ENCODE measurements at regions not wholly inside any gene's neighbourhood (a gene's known extent, or its start where the extent isn't known, plus 50 kb on each side); places are given as distances from the start of the nearest gene placed in this dataset.

DNA sequence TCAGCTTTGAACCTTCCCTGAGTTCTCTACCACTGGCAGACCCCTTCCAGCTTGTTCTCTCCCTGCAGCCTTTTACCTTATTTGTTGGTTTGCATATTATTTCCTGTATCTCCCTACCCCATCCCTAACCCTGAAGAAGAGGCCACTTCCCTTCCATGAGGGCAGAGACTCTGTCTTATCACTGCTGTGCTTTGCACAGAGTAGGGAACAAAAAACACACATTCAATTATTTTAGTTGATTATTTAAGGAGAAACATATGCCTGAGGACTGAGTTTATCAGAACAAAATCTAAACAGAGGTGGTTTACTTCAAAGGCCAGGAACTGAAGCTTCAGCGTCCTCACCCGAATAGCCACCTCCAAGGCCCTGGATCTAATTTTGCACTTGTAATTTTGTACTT is 111.7 kb upstream of the RFLNA start (continued):
- no peak for TF ChIP-seq ZNF302 (CRISPR knock-in tag; IDR thresholded peaks at IDR 0.05)

DNA sequence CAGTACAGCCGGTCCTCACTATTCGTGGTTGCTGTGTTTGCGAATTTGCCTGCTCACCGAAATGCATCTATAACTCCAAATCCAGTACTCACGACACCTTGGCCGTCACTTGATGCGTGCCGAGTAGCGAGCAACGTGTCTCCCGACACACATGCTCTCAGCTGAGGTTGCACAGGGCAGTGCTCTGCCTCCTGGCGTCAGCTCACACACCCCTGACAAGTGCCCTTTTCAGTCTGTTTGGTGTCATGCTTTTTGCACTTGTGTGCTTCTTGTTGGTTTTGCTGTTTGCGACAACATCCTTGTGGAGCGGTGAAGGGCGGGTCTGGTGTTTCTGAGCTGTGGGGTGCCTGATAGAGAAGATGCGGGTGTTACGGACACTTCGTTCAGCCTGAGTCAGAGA is 110.4 kb upstream of the RFLNA start:
- no peak overlapping the region for H3K4me2 ChIP-seq
- WGBS (ENCODE audit: missing lambda C conversion rate): 85% methylated on average over 18 of the region's 18 CpGs
- POLR2A ChIA-PET: no interaction called here
- DNase-seq (ENCODE audit: low read depth in 1 of 2, low spot score in 1 of 2): no peak
- no peak; a peak in 1 of 6 replicates for ATAC-seq
- CTCF ChIA-PET: interaction anchor here (1.0 kb wide), 1 partner anchor 8 kb away, joined by 3 read pairs; no protein-coding TSS in a partner anchor
- H3K9me3 ChIP-seq: no peaks in the 10 kb centered on the region
- no peak overlapping the region for H3K27ac ChIP-seq
- H3K4me3 ChIP-seq: no peak overlapping the region
- TF ChIP-seq ESRRA (IDR thresholded peaks at IDR 0.05; ENCODE audit: borderline replicate concordance, low read length): no peak
- no peak for TF ChIP-seq NPAS2 (CRISPR knock-in tag; IDR thresholded peaks at IDR 0.05; ENCODE audit: borderline replicate concordance)
- TF ChIP-seq MAZ (IDR thresholded peaks at IDR 0.05; ENCODE audit: borderline replicate concordance, low read depth, low read length): no peak
- TF ChIP-seq CHD4 (IDR thresholded peaks at IDR 0.05; ENCODE audit: borderline replicate concordance): no peak
- TF ChIP-seq POLR2AphosphoS2 (conservative IDR thresholded peaks at IDR 0.05; ENCODE audit: low read length): no peak
- no peak for TF ChIP-seq FOSB (CRISPR knock-in tag; IDR thresholded peaks at IDR 0.05)
- no peak for TF ChIP-seq RCOR1 (IDR thresholded peaks at IDR 0.05; ENCODE audit: low read depth, low read length)
- peaks cover 6% of the 10 kb centered on the region; the same call in 1 of the 3 replicates for H3K4me1 ChIP-seq
- no peak for FAIRE-seq

DNA sequence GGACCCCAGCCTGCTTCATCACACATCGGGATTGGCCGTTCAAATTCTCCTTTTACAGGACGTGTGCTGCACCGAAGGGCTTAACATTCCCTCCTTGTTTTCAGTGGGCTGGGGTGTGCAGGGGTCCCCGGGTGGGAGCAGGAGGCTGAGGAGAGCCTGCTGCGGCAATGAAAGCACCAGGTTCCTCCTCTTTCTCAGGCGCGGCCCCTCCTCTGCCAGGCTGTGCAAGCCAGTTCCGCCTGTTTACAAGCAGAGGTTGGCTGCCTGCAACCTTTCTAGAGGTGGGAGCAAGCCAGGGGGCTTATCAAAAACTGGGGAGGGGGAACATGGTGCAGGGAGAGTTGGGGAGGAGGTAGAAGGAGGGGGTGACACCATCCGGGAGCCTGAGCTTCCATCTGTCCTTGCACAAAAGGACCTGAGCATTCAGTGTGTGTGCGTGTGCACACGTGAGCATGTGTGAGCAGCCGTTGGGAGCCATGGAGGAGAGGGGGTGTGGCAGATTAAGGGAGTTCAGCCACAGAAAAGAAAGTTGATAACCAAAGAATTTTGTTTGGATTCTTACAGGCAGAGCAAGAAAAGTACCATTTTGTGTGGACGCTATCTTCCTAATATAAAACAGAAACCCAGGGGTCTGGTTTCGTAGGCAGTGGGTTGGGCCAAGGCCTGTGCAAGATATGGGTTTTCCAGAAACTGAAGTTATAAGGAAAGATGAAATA is 108.8 kb upstream of the RFLNA start:
- Histone ChIP-seq H3K4me3 (no peak overlapping the region), H3K9me3 (no peaks in the 10 kb centered on the region), H3K4me1 (peaks cover 6% of the 10 kb centered on the region; the same call in 1 of the 3 replicates), H3K27ac (no peak overlapping the region), H3K4me2 (no peak overlapping the region)
- WGBS (ENCODE audit: missing lambda C conversion rate): 78% methylated on average over 15 of the region's 15 CpGs
- FAIRE-seq: no peak
- POLR2A ChIA-PET: no interaction called here
- TF ChIP-seq MAFK (IDR thresholded peaks at IDR 0.05; ENCODE audit: partially characterized antibody) (no peak), RCOR1 (IDR thresholded peaks at IDR 0.05; ENCODE audit: low read depth, low read length) (no peak), EHMT2 (IDR thresholded peaks at IDR 0.05; ENCODE audit: low read depth) (no peak), HOXB5 (CRISPR knock-in tag; IDR thresholded peaks at IDR 0.05) (no peak)
- TF ChIP-seq, protein P1, sequence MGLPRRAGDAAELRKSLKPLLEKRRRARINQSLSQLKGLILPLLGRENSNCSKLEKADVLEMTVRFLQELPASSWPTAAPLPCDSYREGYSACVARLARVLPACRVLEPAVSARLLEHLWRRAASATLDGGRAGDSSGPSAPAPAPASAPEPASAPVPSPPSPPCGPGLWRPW (IDR thresholded peaks at IDR 0.05): no peak
- TF ChIP-seq, protein P2, sequence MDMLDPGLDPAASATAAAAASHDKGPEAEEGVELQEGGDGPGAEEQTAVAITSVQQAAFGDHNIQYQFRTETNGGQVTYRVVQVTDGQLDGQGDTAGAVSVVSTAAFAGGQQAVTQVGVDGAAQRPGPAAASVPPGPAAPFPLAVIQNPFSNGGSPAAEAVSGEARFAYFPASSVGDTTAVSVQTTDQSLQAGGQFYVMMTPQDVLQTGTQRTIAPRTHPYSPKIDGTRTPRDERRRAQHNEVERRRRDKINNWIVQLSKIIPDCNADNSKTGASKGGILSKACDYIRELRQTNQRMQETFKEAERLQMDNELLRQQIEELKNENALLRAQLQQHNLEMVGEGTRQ (IDR thresholded peaks at IDR 0.05): no peak
- TF ChIP-seq, protein P3, sequence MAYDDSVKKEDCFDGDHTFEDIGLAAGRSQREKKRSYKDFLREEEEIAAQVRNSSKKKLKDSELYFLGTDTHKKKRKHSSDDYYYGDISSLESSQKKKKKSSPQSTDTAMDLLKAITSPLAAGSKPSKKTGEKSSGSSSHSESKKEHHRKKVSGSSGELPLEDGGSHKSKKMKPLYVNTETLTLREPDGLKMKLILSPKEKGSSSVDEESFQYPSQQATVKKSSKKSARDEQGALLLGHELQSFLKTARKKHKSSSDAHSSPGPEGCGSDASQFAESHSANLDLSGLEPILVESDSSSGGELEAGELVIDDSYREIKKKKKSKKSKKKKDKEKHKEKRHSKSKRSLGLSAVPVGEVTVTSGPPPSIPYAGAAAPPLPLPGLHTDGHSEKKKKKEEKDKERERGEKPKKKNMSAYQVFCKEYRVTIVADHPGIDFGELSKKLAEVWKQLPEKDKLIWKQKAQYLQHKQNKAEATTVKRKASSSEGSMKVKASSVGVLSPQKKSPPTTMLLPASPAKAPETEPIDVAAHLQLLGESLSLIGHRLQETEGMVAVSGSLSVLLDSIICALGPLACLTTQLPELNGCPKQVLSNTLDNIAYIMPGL (CRISPR knock-in tag; IDR thresholded peaks at IDR 0.05; ENCODE audit: borderline replicate concordance): no peak
- TF ChIP-seq, protein P4, sequence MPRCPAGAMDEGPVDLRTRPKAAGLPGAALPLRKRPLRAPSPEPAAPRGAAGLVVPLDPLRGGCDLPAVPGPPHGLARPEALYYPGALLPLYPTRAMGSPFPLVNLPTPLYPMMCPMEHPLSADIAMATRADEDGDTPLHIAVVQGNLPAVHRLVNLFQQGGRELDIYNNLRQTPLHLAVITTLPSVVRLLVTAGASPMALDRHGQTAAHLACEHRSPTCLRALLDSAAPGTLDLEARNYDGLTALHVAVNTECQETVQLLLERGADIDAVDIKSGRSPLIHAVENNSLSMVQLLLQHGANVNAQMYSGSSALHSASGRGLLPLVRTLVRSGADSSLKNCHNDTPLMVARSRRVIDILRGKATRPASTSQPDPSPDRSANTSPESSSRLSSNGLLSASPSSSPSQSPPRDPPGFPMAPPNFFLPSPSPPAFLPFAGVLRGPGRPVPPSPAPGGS (IDR thresholded peaks at IDR 0.05): no peak
- no peak for ATAC-seq
- DNase-seq (ENCODE audit: low read depth in 1 of 2, low spot score in 1 of 2): no peak
- CTCF ChIA-PET: no interaction called here

DNA sequence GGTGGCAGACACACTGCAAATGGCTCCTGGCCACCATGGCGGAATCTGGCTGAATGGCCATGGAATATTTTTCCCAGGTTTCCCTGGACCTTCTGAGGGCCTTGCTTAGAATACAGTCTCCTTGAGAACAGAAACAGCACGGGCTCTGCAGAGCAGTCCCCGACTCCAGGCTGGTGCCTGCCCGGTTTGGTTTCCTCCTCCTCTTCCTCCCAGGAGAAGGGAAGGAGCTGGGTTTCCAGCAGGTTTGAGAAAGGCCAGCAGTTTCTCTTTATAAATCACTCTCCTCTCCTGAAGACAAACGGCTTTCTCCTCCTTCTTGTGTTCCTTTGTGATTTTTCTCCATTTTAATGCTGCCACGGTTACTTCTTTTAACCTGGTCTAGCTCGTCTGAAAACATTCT is 106.8 kb upstream of the RFLNA start:
- TF ChIP-seq, protein P5, sequence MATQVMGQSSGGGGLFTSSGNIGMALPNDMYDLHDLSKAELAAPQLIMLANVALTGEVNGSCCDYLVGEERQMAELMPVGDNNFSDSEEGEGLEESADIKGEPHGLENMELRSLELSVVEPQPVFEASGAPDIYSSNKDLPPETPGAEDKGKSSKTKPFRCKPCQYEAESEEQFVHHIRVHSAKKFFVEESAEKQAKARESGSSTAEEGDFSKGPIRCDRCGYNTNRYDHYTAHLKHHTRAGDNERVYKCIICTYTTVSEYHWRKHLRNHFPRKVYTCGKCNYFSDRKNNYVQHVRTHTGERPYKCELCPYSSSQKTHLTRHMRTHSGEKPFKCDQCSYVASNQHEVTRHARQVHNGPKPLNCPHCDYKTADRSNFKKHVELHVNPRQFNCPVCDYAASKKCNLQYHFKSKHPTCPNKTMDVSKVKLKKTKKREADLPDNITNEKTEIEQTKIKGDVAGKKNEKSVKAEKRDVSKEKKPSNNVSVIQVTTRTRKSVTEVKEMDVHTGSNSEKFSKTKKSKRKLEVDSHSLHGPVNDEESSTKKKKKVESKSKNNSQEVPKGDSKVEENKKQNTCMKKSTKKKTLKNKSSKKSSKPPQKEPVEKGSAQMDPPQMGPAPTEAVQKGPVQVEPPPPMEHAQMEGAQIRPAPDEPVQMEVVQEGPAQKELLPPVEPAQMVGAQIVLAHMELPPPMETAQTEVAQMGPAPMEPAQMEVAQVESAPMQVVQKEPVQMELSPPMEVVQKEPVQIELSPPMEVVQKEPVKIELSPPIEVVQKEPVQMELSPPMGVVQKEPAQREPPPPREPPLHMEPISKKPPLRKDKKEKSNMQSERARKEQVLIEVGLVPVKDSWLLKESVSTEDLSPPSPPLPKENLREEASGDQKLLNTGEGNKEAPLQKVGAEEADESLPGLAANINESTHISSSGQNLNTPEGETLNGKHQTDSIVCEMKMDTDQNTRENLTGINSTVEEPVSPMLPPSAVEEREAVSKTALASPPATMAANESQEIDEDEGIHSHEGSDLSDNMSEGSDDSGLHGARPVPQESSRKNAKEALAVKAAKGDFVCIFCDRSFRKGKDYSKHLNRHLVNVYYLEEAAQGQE (IDR thresholded peaks at IDR 0.05): no peak
- no peak for TF ChIP-seq EHMT2 (IDR thresholded peaks at IDR 0.05; ENCODE audit: low read depth)
- no peak for TF ChIP-seq TP53 (CRISPR knock-in tag; IDR thresholded peaks at IDR 0.05)
- TF ChIP-seq TFCP2L1 (CRISPR knock-in tag; IDR thresholded peaks at IDR 0.05): no peak
- TF ChIP-seq, protein P3 (CRISPR knock-in tag; IDR thresholded peaks at IDR 0.05; ENCODE audit: borderline replicate concordance): no peak
- TF ChIP-seq ZC3H11A (IDR thresholded peaks at IDR 0.05): no peak
- no peak for TF ChIP-seq HEYL (CRISPR knock-in tag; IDR thresholded peaks at IDR 0.05)
- peaks cover 6% of the 10 kb centered on the region; the same call in 1 of the 3 replicates for H3K4me1 ChIP-seq
- CTCF ChIA-PET: interaction anchor here (0.6 kb wide), 1 partner anchor 1511 kb away, joined by 3 read pairs; no protein-coding TSS in a partner anchor
- no peak overlapping the region for H3K4me3 ChIP-seq
- no peaks in the 10 kb centered on the region for H3K9me3 ChIP-seq
- 0 out of 3 replicates have a peak overlapping the region, but pooled peaks have one; percentile 24 for H3K4me2 ChIP-seq
- FAIRE-seq (no peak), ATAC-seq (peak in 1 of 2 experiments; percentile 15; a peak in 1 of 6 replicates), DNase-seq (ENCODE audit: low read depth in 1 of 2, low spot score in 1 of 2) (no peak)
- POLR2A ChIA-PET: no interaction called here
- WGBS (ENCODE audit: missing lambda C conversion rate): 70% methylated on average over 7 of the region's 7 CpGs
- no peak overlapping the region for H3K27ac ChIP-seq
